Endodermal cell (in vitro differentiated cells): ENCODE measurements at regions not wholly inside any gene's neighbourhood (a gene's known extent, or its start where the extent isn't known, plus 50 kb on each side); places are given as distances from the start of the nearest gene placed in this dataset.

ENCODE experiments used
- DNase-seq: peaks from one replicate; pipeline ENCODE4 v3.0.0-alpha.2; 2017
- H3K27ac ChIP-seq: 2 replicates; pipeline ENCODE4 v1.5.1; 2013; ENCODE audit warnings: mild to moderate bottlenecking, low read depth, low read length, moderate library complexity
- H3K27me3 ChIP-seq: 2 replicates; pipeline ENCODE4 v1.6.1; 2013; ENCODE audit warnings: mild to moderate bottlenecking, low read length, moderate library complexity; ENCODE audit not compliant: insufficient read depth, control insufficient read depth, poor library complexity, severe bottlenecking
- H3K36me3 ChIP-seq: 2 replicates; pipeline ENCODE4 v1.7.0; 2013; ENCODE audit warnings: mild to moderate bottlenecking, low read length, moderate library complexity; ENCODE audit not compliant: control insufficient read depth, insufficient read depth
- H3K4me1 ChIP-seq: one replicate; pipeline ENCODE4 v1.7.0; 2013; ENCODE audit warnings: low read length; ENCODE audit not compliant: control insufficient read depth, insufficient read depth
- H3K4me3 ChIP-seq: 2 replicates; pipeline ENCODE4 v1.5.1; 2013; ENCODE audit warnings: mild to moderate bottlenecking, low read length, moderate library complexity
- H3K9ac ChIP-seq: 2 replicates; pipeline ENCODE4 v1.6.1; 2013; ENCODE audit warnings: mild to moderate bottlenecking, low read length, moderate library complexity; ENCODE audit not compliant: poor library complexity, severe bottlenecking; ENCODE audit errors: extremely low read depth
- H3K9me3 ChIP-seq: 2 replicates; pipeline ENCODE4 v1.6.1; 2013; ENCODE audit warnings: mild to moderate bottlenecking, low read length, moderate library complexity; ENCODE audit not compliant: control insufficient read depth
- H3K27ac Mint-ChIP-seq: 2 replicates; pipeline ENCODE4 v1.8.0; 2020; ENCODE audit warnings: mixed read lengths
- H3K27me3 Mint-ChIP-seq: 2 replicates; pipeline ENCODE4 v1.8.0; 2021; ENCODE audit warnings: mild to moderate bottlenecking, mixed read lengths; ENCODE audit not compliant: insufficient read depth
- H3K36me3 Mint-ChIP-seq: 2 replicates; pipeline ENCODE4 v1.8.0; 2020; ENCODE audit warnings: low read depth, mixed read lengths
- H3K4me1 Mint-ChIP-seq: 2 replicates; pipeline ENCODE4 v1.8.0; 2020; ENCODE audit warnings: mixed read lengths
- H3K4me3 Mint-ChIP-seq: 2 replicates; pipeline ENCODE4 v1.8.0; 2020; ENCODE audit warnings: mild to moderate bottlenecking, moderate library complexity, mixed read lengths
- H3K9me3 Mint-ChIP-seq: 2 replicates; pipeline ENCODE4 v1.8.0; 2020; ENCODE audit warnings: mild to moderate bottlenecking, mixed read lengths
- WGBS, 2 experiments: methylation state at CpG; one replicate each; pipeline versions ENCODE4 v1.1.5 to v1.1.7; 2013; ENCODE audit warnings: missing lambda C conversion rate in 2 of 2, mixed read lengths in 1 of 2; ENCODE audit not compliant: insufficient coverage in 1 of 2, insufficient read length in 1 of 2; 5-methylcytosine and 5-hydroxymethylcytosine counted together
- TF ChIP-seq, protein P1 (sequence below): fragments of 200-600 bp; sonication (generic); conservative IDR thresholded peaks from 2 replicates; pipeline ENCODE4 v1.5.0; 2021; ENCODE audit warnings: antibody characterized with exemption, mild to moderate bottlenecking

DNA sequence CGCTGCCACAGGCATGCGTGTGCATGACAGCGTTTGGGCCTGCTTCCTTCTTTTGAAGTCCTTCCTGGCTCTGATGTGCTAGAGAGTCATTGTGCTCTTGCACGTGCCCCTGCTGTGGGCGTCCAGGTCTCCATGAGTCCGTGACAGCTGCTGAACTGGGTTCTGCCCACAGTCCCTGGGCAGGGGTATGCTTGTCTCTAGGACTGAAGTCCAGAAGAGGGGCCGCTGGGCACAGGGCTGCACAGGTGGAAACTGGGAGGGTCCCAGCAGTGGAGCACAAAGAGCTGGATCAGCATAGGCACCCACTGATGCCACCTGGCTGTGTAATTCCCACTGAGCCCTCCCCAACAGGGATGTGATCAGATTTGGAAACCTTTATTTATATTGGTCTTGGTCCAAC lies 169.4 kb downstream of the IRX2 start:
- no peak overlapping the region for H3K27ac ChIP-seq
- Mint-ChIP-seq H3K27ac (no peak overlapping the region), H3K9me3 (no peaks in the 10 kb centered on the region), H3K36me3 (no peaks in the 10 kb centered on the region), H3K4me1 (no peaks in the 10 kb centered on the region), H3K27me3 (peaks cover 14% of the 10 kb centered on the region), H3K4me3 (no peak overlapping the region)
- no peak overlapping the region for H3K4me3 ChIP-seq
- no peaks in the 10 kb centered on the region for H3K4me1 ChIP-seq
- no peaks in the 10 kb centered on the region for H3K36me3 ChIP-seq
- no peak overlapping the region for H3K9ac ChIP-seq
- H3K9me3 ChIP-seq: no peaks in the 10 kb centered on the region
- peak; percentile 12 for DNase-seq
- 93 to 95% methylated on average over 3 to 7 of the region's 7 CpGs for WGBS, 2 experiments
- no peaks in the 10 kb centered on the region for H3K27me3 ChIP-seq
- TF ChIP-seq, protein P1, sequence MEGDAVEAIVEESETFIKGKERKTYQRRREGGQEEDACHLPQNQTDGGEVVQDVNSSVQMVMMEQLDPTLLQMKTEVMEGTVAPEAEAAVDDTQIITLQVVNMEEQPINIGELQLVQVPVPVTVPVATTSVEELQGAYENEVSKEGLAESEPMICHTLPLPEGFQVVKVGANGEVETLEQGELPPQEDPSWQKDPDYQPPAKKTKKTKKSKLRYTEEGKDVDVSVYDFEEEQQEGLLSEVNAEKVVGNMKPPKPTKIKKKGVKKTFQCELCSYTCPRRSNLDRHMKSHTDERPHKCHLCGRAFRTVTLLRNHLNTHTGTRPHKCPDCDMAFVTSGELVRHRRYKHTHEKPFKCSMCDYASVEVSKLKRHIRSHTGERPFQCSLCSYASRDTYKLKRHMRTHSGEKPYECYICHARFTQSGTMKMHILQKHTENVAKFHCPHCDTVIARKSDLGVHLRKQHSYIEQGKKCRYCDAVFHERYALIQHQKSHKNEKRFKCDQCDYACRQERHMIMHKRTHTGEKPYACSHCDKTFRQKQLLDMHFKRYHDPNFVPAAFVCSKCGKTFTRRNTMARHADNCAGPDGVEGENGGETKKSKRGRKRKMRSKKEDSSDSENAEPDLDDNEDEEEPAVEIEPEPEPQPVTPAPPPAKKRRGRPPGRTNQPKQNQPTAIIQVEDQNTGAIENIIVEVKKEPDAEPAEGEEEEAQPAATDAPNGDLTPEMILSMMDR: no peak

DNA sequence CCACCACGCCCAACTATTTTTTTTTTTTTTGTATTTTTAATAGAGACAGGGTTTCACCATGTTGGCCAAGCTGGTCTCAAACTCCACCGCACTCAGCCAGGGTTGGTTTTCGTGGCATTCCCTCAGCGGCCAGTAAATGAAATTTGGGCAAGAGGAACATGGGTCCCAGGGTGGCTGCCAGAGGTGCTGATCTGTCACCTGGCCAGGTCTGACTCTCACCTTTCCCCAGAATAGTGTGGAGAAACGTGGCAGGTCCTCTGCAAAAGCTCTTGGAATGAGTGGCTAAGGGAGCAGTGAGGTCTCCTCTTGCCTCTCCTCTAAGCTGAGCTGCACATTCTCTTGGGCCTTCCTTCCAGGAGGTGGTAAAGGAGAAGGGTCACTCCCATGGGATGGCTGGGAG lies 170.1 kb downstream of the IRX2 start:
- TF ChIP-seq, protein P1: no peak
- Histone ChIP-seq H3K4me3 (no peak overlapping the region), H3K27ac (no peak overlapping the region), H3K9me3 (no peaks in the 10 kb centered on the region), H3K9ac (no peak overlapping the region), H3K36me3 (no peaks in the 10 kb centered on the region), H3K27me3 (no peaks in the 10 kb centered on the region), H3K4me1 (no peaks in the 10 kb centered on the region)
- Mint-ChIP-seq H3K4me3 (no peak overlapping the region), H3K27ac (no peak overlapping the region), H3K27me3 (peaks cover 13% of the 10 kb centered on the region), H3K9me3 (no peaks in the 10 kb centered on the region), H3K36me3 (no peaks in the 10 kb centered on the region), H3K4me1 (peaks cover 2% of the 10 kb centered on the region)
- 87 to 93% methylated on average over 4 of the region's 5 CpGs for WGBS, 2 experiments
- DNase-seq: peak; percentile 22

DNA sequence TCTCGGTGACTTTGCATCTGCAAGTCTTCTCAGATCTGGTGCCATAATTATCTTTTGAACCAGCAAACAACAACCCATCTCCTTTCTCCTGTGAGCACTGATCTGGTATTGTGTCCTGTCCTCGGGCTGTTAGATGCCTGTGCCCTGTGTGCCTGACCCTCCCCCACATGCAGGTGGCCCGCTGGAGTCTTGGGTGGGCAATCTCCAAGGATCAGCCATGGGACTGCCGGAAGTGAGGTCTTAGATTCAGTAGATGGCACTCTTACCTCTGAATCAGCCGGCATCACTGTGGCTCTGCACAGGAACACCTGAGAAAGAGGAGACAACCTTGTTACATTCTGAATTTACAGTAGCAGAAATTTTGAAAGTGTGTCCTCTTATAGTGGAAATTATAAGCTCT lies 172.4 kb downstream of the IRX2 start:
- Mint-ChIP-seq H3K4me1 (peaks cover 16% of the 10 kb centered on the region), H3K4me3 (no peak overlapping the region), H3K36me3 (no peaks in the 10 kb centered on the region), H3K9me3 (no peaks in the 10 kb centered on the region), H3K27ac (no peak overlapping the region), H3K27me3 (peaks cover 11% of the 10 kb centered on the region)
- Histone ChIP-seq H3K9me3 (no peaks in the 10 kb centered on the region), H3K9ac (no peak overlapping the region), H3K4me3 (no peak overlapping the region), H3K27ac (no peak overlapping the region), H3K36me3 (no peaks in the 10 kb centered on the region), H3K4me1 (peaks cover 3% of the 10 kb centered on the region), H3K27me3 (no peaks in the 10 kb centered on the region)
- DNase-seq: peak; percentile 17
- WGBS, 2 experiments: 74 to 77% methylated on average over 4 to 5 of the region's 5 CpGs
- TF ChIP-seq, protein P1: peak; percentile 49
